ENCODE measurements at regions not wholly inside any gene's neighbourhood (a gene's known extent, or its start where the extent isn't known, plus 50 kb on each side); places are given as distances from the start of the nearest gene placed in this dataset.

GRCh38 chr2:15818881-15819280 lies 121.5 kb upstream of the MYCN start:
- no peak for DNase-seq
- Histone ChIP-seq H3K27ac (no peak overlapping the region), H3K27me3 (replicated peaks in 1 of 7) (peaks cover 0 to 32% (median 0%) of the 10 kb centered on the region in 7 donors), H3K4me1 (peaks cover 0 to 27% (median 6%) of the 10 kb centered on the region in 6 donors), H3K4me3 (no peak overlapping the region), H3K9me3 (no peaks in the 10 kb centered on the region), H3K36me3 (no peaks in the 10 kb centered on the region)
- TF ChIP-seq CTCF (IDR thresholded peaks at IDR 0.05 in 8 of 11, conservative IDR thresholded peaks at IDR 0.05 in 3 of 11) (no peak), POLR2AphosphoS5 (IDR thresholded peaks at IDR 0.05) (no peak), POLR2A (IDR thresholded peaks at IDR 0.05) (no peak)
- WGBS, 5 donors, result 73 to 85% (median 78%) methylated on average over 2 of the region's 2 CpGs
- intact Hi-C loops (cut with DNase I; ENCODE audit: low total_unique reads), result no loop called here

GRCh38 chr2:15819562-15820256 lies 120.6 kb upstream of the MYCN start:
- H3K4me1 ChIP-seq, result peaks cover 0 to 27% (median 6%) of the 10 kb centered on the region in 6 donors
- no peak overlapping the region for H3K27ac ChIP-seq
- no peak overlapping the region for H3K4me3 ChIP-seq
- H3K9me3 ChIP-seq, result no peaks in the 10 kb centered on the region
- peaks cover 0 to 32% (median 0%) of the 10 kb centered on the region in 7 donors for H3K27me3 ChIP-seq (replicated peaks in 1 of 7)
- TF ChIP-seq POLR2A (IDR thresholded peaks at IDR 0.05) (no peak), CTCF (IDR thresholded peaks at IDR 0.05 in 8 of 11, conservative IDR thresholded peaks at IDR 0.05 in 3 of 11) (no peak)
- H3K36me3 ChIP-seq, result no peaks in the 10 kb centered on the region
- intact Hi-C loops (cut with DNase I; ENCODE audit: low total_unique reads), result no loop called here
- WGBS, 5 donors, result 85 to 93% (median 90%) methylated on average over 10 of the region's 10 CpGs
- no peak for DNase-seq

GRCh38 chr2:15820257-15820566 lies 120.1 kb upstream of the MYCN start:
- H3K27me3 ChIP-seq (replicated peaks in 1 of 7), result peaks cover 0 to 32% (median 0%) of the 10 kb centered on the region in 7 donors
- intact Hi-C loops (cut with DNase I; ENCODE audit: low total_unique reads), result no loop called here
- no peak overlapping the region for H3K4me3 ChIP-seq
- DNase-seq, result no peak
- peaks cover 0 to 27% (median 6%) of the 10 kb centered on the region in 6 donors for H3K4me1 ChIP-seq
- H3K9me3 ChIP-seq, result no peaks in the 10 kb centered on the region
- WGBS, 5 donors, result 83 to 92% (median 88%) methylated on average over 7 of the region's 7 CpGs
- no peaks in the 10 kb centered on the region for H3K36me3 ChIP-seq
- TF ChIP-seq POLR2AphosphoS5 (IDR thresholded peaks at IDR 0.05) (no peak), CTCF (IDR thresholded peaks at IDR 0.05 in 8 of 11, conservative IDR thresholded peaks at IDR 0.05 in 3 of 11) (no peak), POLR2A (IDR thresholded peaks at IDR 0.05) (no peak)
- H3K27ac ChIP-seq, result no peak overlapping the region

GRCh38 chr2:15820927-15821326 lies 119.4 kb upstream of the MYCN start:
- H3K27ac ChIP-seq, result no peak overlapping the region
- 85 to 98% (median 92%) methylated on average over 2 of the region's 2 CpGs for WGBS, 5 donors
- DNase-seq, result no peak
- H3K36me3 ChIP-seq, result no peaks in the 10 kb centered on the region
- TF ChIP-seq POLR2AphosphoS5 (IDR thresholded peaks at IDR 0.05) (no peak), CTCF (IDR thresholded peaks at IDR 0.05 in 8 of 11, conservative IDR thresholded peaks at IDR 0.05 in 3 of 11) (no peak), POLR2A (IDR thresholded peaks at IDR 0.05) (no peak)
- H3K9me3 ChIP-seq, result no peaks in the 10 kb centered on the region
- H3K4me1 ChIP-seq, result peaks cover 0 to 24% (median 6%) of the 10 kb centered on the region in 6 donors
- intact Hi-C loops (cut with DNase I; ENCODE audit: low total_unique reads), result no loop called here
- H3K4me3 ChIP-seq, result no peak overlapping the region
- H3K27me3 ChIP-seq (replicated peaks in 1 of 7), result peaks cover 0 to 32% (median 0%) of the 10 kb centered on the region in 7 donors

Measured in spleen (tissue), 11 donors.